Loucy (cell line): ENCODE measurements at regions not wholly inside any gene's neighbourhood (a gene's known extent, or its start where the extent isn't known, plus 50 kb on each side); places are given as distances from the start of the nearest gene placed in this dataset.

Experiments used
- H2AFZ ChIP-seq: fragments of 200-600 bp; sonication (generic); 2 replicates; pipeline ENCODE4 v1.6.0; 2016; ENCODE audit warnings: antibody characterized with exemption, mild to moderate bottlenecking, low read length, moderate library complexity
- H3F3A ChIP-seq: fragments of 200-600 bp; 2 replicates; pipeline ENCODE4 v1.6.0; 2016; ENCODE audit warnings: antibody characterized with exemption, low read depth, mild to moderate bottlenecking
- H3K27me3 ChIP-seq: fragments of 200-600 bp; sonication (generic); 2 replicates; pipeline ENCODE4 v1.6.1; 2014; ENCODE audit warnings: low read length, mild to moderate bottlenecking; ENCODE audit not compliant: insufficient read depth, poor library complexity, severe bottlenecking
- H3K36me3 ChIP-seq: fragments of 200-600 bp; sonication (generic); 2 replicates; pipeline ENCODE4 v1.6.1; 2016; ENCODE audit warnings: low read length; ENCODE audit not compliant: insufficient read depth
- H3K4me1 ChIP-seq: fragments of 200-600 bp; sonication (generic); 2 replicates; pipeline ENCODE4 v1.5.1; 2014; ENCODE audit warnings: low read length, mild to moderate bottlenecking; ENCODE audit not compliant: insufficient read depth, poor library complexity, severe bottlenecking
- H3K4me2 ChIP-seq: fragments of 200-600 bp; sonication (generic); 2 replicates; pipeline ENCODE4 v1.6.0; 2014; ENCODE audit warnings: antibody characterized with exemption, low read length, low read depth, mild to moderate bottlenecking; ENCODE audit not compliant: poor library complexity, severe bottlenecking
- H3K4me3 ChIP-seq: fragments of 200-600 bp; sonication (generic); 2 replicates; pipeline ENCODE4 v1.5.1; 2014; ENCODE audit warnings: low read length, mild to moderate bottlenecking, mixed read lengths; ENCODE audit not compliant: poor library complexity, severe bottlenecking
- H3K79me2 ChIP-seq: fragments of 200-600 bp; sonication (generic); 2 replicates; pipeline ENCODE4 v1.6.1; 2014; ENCODE audit warnings: low read length; ENCODE audit not compliant: insufficient read depth
- H3K9ac ChIP-seq: fragments of 200-600 bp; sonication (generic); 2 replicates; pipeline ENCODE4 v1.6.0; 2014; ENCODE audit warnings: mild to moderate bottlenecking, low read depth, low read length, moderate library complexity; ENCODE audit not compliant: poor library complexity, severe bottlenecking
- H3K9me2 ChIP-seq: fragments of 200-600 bp; sonication (generic); replicated peaks from 2 replicates; pipeline ENCODE4 v1.6.1; 2016; ENCODE audit warnings: low read depth, low read length, mixed read lengths
- H3K9me3 ChIP-seq: fragments of 200-600 bp; sonication (generic); 2 replicates; pipeline ENCODE4 v1.6.1; 2014; ENCODE audit warnings: mild to moderate bottlenecking, antibody characterized with exemption, low read length, low read depth; ENCODE audit not compliant: insufficient read depth
- H4K20me1 ChIP-seq: fragments of 200-600 bp; sonication (generic); 2 replicates; pipeline ENCODE4 v1.6.0; 2014; ENCODE audit warnings: antibody characterized with exemption, low read length, mild to moderate bottlenecking; ENCODE audit not compliant: insufficient read depth, poor library complexity, severe bottlenecking
- EZH2phosphoT487 ChIP-seq: fragments of 200-600 bp; IDR thresholded peaks from 2 replicates; pipeline ENCODE4 v1.6.1; 2018; ENCODE audit warnings: antibody characterized with exemption, mild to moderate bottlenecking, moderate library complexity, borderline replicate concordance
- TF ChIP-seq, protein P1 (sequence below): fragments of 200-600 bp; sonication (generic); conservative IDR thresholded peaks from 2 replicates; pipeline ENCODE4 v1.5.1; 2014; ENCODE audit warnings: mild to moderate bottlenecking, antibody characterized with exemption, low read length

DNA sequence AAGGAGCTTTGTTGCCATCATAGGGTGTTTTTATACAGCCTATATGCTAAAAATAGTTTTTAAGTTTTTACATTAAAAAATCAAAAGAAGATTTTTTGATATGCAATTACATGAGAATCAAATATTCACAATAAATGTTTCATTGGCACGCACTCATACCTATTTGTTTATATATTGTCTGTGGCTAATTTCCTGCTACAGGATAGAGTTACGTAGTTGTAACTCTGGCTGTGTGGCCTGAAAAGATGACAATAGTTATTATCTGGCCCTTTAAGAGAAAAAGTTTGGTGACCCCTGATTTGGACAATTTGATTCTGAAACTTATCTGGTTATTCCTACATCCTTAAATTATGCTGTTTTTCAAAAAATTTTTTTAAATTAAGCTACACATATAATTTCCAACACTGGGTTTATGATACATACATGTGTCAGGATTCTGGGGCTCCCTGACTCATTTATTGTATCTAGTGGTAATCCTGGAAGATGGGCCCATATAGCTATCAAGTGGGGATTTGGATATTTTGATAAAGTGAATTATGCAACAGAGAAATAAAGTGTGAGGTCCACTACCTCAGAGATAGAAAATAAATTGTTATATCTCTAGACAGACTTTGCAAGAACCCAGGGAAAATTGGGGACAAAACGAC lies 370.2 kb upstream of the LYPLAL1 start:
- Histone ChIP-seq H3K36me3 (no peaks in the 10 kb centered on the region), H3K9me3 (no peaks in the 10 kb centered on the region), H3K9me2 (no peaks in the 10 kb centered on the region), H2AFZ (no peak overlapping the region), H3K27me3 (no peaks in the 10 kb centered on the region), H4K20me1 (no peaks in the 10 kb centered on the region), H3K4me2 (no peak overlapping the region), H3K79me2 (no peaks in the 10 kb centered on the region), H3K4me1 (no peaks in the 10 kb centered on the region), H3K4me3 (no peak overlapping the region), H3K9ac (no peak overlapping the region), H3F3A (no peaks in the 10 kb centered on the region)
- TF ChIP-seq, protein P1, sequence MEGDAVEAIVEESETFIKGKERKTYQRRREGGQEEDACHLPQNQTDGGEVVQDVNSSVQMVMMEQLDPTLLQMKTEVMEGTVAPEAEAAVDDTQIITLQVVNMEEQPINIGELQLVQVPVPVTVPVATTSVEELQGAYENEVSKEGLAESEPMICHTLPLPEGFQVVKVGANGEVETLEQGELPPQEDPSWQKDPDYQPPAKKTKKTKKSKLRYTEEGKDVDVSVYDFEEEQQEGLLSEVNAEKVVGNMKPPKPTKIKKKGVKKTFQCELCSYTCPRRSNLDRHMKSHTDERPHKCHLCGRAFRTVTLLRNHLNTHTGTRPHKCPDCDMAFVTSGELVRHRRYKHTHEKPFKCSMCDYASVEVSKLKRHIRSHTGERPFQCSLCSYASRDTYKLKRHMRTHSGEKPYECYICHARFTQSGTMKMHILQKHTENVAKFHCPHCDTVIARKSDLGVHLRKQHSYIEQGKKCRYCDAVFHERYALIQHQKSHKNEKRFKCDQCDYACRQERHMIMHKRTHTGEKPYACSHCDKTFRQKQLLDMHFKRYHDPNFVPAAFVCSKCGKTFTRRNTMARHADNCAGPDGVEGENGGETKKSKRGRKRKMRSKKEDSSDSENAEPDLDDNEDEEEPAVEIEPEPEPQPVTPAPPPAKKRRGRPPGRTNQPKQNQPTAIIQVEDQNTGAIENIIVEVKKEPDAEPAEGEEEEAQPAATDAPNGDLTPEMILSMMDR: no peak

DNA sequence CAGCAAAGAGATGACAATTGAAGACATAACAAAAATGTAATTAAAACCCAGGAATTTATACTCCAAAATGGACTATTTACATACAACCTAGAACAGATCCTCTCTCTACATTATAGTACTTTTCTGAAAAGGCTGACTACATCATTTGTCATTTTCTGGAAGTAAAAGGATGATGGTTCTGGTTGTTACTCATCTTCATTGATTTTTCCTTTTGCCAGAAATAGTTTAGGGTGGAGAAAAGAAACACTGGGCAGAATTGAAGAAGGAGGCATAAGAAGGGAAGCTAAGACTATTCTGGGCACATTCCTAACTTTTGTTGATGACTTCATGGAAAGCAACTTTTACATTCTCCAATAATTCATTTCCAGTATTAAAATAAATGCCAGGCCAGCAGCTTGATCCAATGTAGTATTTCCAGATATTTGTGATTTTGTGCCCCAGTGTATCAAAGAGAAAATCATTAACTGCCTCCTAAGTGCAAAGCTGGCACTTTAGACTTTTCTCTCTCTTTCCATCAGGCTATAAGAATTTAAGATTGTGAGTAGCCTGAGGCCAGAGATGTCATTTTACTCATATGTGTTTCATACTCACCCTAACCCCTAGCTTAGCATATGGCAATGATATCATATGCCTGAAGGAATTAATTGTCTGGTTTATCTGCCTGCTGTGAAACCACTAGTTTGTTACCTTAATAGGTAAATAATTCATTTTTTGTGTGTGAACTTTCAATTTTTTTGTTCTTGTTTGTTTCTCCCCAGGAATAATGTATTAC lies 369.5 kb upstream of the LYPLAL1 start:
- no peak overlapping the region for H3K4me3 ChIP-seq
- no peaks in the 10 kb centered on the region for H3K9me3 ChIP-seq
- H3K36me3 ChIP-seq: no peaks in the 10 kb centered on the region
- no peaks in the 10 kb centered on the region for H4K20me1 ChIP-seq
- H2AFZ ChIP-seq: no peak overlapping the region
- TF ChIP-seq, protein P1: no peak
- no peak for TF ChIP-seq EZH2phosphoT487
- no peaks in the 10 kb centered on the region for H3K27me3 ChIP-seq
- H3K4me1 ChIP-seq: peaks cover under 1% of the 10 kb centered on the region
- no peak overlapping the region for H3K4me2 ChIP-seq
- no peaks in the 10 kb centered on the region for H3F3A ChIP-seq
- no peaks in the 10 kb centered on the region for H3K79me2 ChIP-seq
- H3K9me2 ChIP-seq: no peaks in the 10 kb centered on the region
- H3K9ac ChIP-seq: no peak overlapping the region

DNA sequence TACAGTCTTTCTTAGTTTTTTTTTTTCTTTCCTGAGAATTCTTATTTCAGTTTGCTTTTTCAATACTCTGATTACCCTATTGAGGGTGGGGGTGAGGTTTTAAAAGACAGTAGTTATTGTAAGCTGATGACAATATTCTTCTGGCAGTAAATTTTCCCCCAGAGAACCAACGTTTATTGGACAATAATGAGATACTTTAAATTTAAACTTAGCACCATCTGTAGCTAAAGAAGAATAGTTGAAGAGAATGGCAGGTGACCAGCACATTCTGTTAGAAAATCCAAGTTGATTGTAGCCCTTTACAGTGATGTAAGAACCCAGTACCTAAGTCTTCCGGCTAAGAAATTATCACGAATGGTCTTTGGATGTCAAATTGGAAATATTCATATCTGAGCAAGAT lies 364.6 kb upstream of the LYPLAL1 start:
- H2AFZ ChIP-seq: no peak overlapping the region
- peaks cover 21% of the 10 kb centered on the region for H3K4me1 ChIP-seq
- H3K4me2 ChIP-seq: no peak overlapping the region
- no peaks in the 10 kb centered on the region for H3K9me3 ChIP-seq
- no peak overlapping the region for H3K4me3 ChIP-seq
- TF ChIP-seq EZH2phosphoT487: no peak
- TF ChIP-seq, protein P1: no peak
- no peaks in the 10 kb centered on the region for H4K20me1 ChIP-seq
- no peaks in the 10 kb centered on the region for H3K36me3 ChIP-seq
- H3K27me3 ChIP-seq: peaks cover 7% of the 10 kb centered on the region
- H3K9me2 ChIP-seq: no peaks in the 10 kb centered on the region
- H3K79me2 ChIP-seq: no peaks in the 10 kb centered on the region
- H3F3A ChIP-seq: no peaks in the 10 kb centered on the region
- no peak overlapping the region for H3K9ac ChIP-seq
